H1 (cell line): ENCODE measurements at regions not wholly inside any gene's neighbourhood (a gene's known extent, or its start where the extent isn't known, plus 50 kb on each side); places are given as distances from the start of the nearest gene placed in this dataset.
A peak's percentile ranks its signal among the peaks of the same experiment; 100 is the strongest.
"Not testable (repeated sequence)": the region's sequence is repeated elsewhere in the genome, so short reads cannot be mapped to it uniquely, and the experiment has no call there.

Experiments used
- CTCF ChIA-PET: fragments of 300-600 bp; sonication (Branson Sonifier 250); formaldehyde crosslinking; loops from one replicate; lab custom pipeline; 2021; ENCODE audit not compliant: partially characterized antibody; lab: Charles Lee
- POLR2A ChIA-PET: fragments of 300-600 bp; sonication (Branson Sonifier 250); formaldehyde crosslinking; loops from one replicate; lab custom pipeline; 2021; ENCODE audit warnings: inconsistent platforms; ENCODE audit not compliant: partially characterized antibody; lab: Charles Lee
- DNase-seq, 2 experiments: peaks; one replicate each; pipeline versions ENCODE4 v3.0.0 to v3.0.0-alpha.2; 2010 to 2022; ENCODE audit warnings: low spot score in 2 of 2, low read depth in 1 of 2, mixed read lengths in 1 of 2
- FAIRE-seq: peaks from 2 replicates; lab custom pipeline; 2011; peaks lifted over from hg19 to GRCh38; lab: Jason Lieb, UNC
- H2AFZ ChIP-seq: 2 replicates; pipeline ENCODE4 v1.8.1; 2012; ENCODE audit warnings: low read length, inconsistent platforms
- H2AK5ac ChIP-seq: 2 replicates; pipeline ENCODE4 v1.6.1; 2013; ENCODE audit warnings: low read depth, low read length
- H2BK120ac ChIP-seq: replicated peaks from 2 replicates; pipeline ENCODE3; 2013; ENCODE audit warnings: low read depth, low read length, inconsistent platforms
- H2BK12ac ChIP-seq: 2 replicates; pipeline ENCODE4 v1.6.1; 2013; ENCODE audit warnings: low read depth, low read length
- H2BK15ac ChIP-seq: 2 replicates; pipeline ENCODE4 v1.6.1; 2013; ENCODE audit warnings: low read length
- H2BK20ac ChIP-seq: 2 replicates; pipeline ENCODE4 v1.6.1; 2013; ENCODE audit warnings: low read length
- H2BK5ac ChIP-seq: 2 replicates; pipeline ENCODE4 v1.6.1; 2013; ENCODE audit warnings: low read depth, low read length
- H3K14ac ChIP-seq: 2 replicates; pipeline ENCODE4 v1.6.1; 2013; ENCODE audit warnings: inconsistent platforms; ENCODE audit not compliant: insufficient read length
- H3K18ac ChIP-seq: 2 replicates; pipeline ENCODE4 v1.6.1; 2013; ENCODE audit warnings: low read length; ENCODE audit errors: extremely low read depth
- H3K23ac ChIP-seq: 2 replicates; pipeline ENCODE4 v1.6.1; 2013; ENCODE audit warnings: inconsistent platforms; ENCODE audit not compliant: insufficient read length
- H3K23me2 ChIP-seq: 2 replicates; pipeline ENCODE4 v1.6.1; 2013; ENCODE audit warnings: low read depth, low read length
- H3K27ac ChIP-seq: 2 replicates; pipeline ENCODE4 v1.6.1; 2011; ENCODE audit warnings: low read depth, low read length, inconsistent platforms
- H3K27me3 ChIP-seq, 4 experiments: replicated peaks in 1 of 4; 1 replicate in 1 of 4; 2 replicates in 3 of 4; pipeline versions ENCODE4 v1.6.1 to v1.8.1; 2011 to 2013; ENCODE audit warnings: low read length in 3 of 4, mild to moderate bottlenecking in 3 of 4, inconsistent platforms in 2 of 4, mixed read lengths in 2 of 4, moderate library complexity in 1 of 4; ENCODE audit not compliant: control insufficient read depth in 3 of 4, insufficient read depth in 3 of 4; ENCODE audit errors: extremely low read depth in 1 of 4
- H3K36me3 ChIP-seq, 4 experiments: 2 replicates each; pipeline versions ENCODE4 v1.6.1 to v1.8.1; 2011 to 2013; ENCODE audit warnings: mild to moderate bottlenecking in 4 of 4, low read length in 3 of 4, moderate library complexity in 2 of 4, control low read depth in 1 of 4, inconsistent platforms in 1 of 4; ENCODE audit not compliant: insufficient read depth in 4 of 4, control insufficient read depth in 2 of 4
- H3K4ac ChIP-seq: replicated peaks from 2 replicates; pipeline ENCODE3; 2013; ENCODE audit warnings: low read length, low read depth, mixed read lengths, inconsistent platforms; ENCODE audit not compliant: insufficient read length
- H3K4me1 ChIP-seq, 4 experiments: replicated peaks in 1 of 4; 1 replicate in 1 of 4; 2 replicates in 3 of 4; pipeline versions ENCODE4 v1.6.1 to v1.8.1; 2011 to 2013; ENCODE audit warnings: low read length in 3 of 4, inconsistent platforms in 2 of 4, mixed read lengths in 1 of 4; ENCODE audit not compliant: insufficient read depth in 4 of 4, control insufficient read depth in 3 of 4
- H3K4me2 ChIP-seq, 2 experiments: 2 replicates each; pipeline versions ENCODE4 v1.6.1 to v1.8.1; 2011 to 2013; ENCODE audit warnings: low read depth in 2 of 2, low read length in 2 of 2, control low read depth in 1 of 2, inconsistent platforms in 1 of 2, mild to moderate bottlenecking in 1 of 2; ENCODE audit not compliant: insufficient read depth in 1 of 2
- H3K4me3 ChIP-seq, 4 experiments: fragments of 200-600, 300-600 bp in 1 of 4; sonication (generic), shearing (Covaris generic), sonication (Bioruptor Twin) in 1 of 4; 2 replicates each; pipeline versions ENCODE4 v1.5.1 to v1.8.1; 2011 to 2016; ENCODE audit warnings: low read length in 4 of 4, low read depth in 3 of 4, control low read depth in 2 of 4, inconsistent platforms in 2 of 4, mild to moderate bottlenecking in 2 of 4, mixed read lengths in 1 of 4, moderate library complexity in 1 of 4; ENCODE audit not compliant: insufficient read depth in 2 of 4; ENCODE audit errors: extremely low read depth in 1 of 4
- H3K56ac ChIP-seq: replicated peaks from 2 replicates; pipeline ENCODE3; 2013; ENCODE audit warnings: low read depth, mild to moderate bottlenecking, mixed read lengths, low read length, inconsistent platforms; ENCODE audit not compliant: insufficient read length
- H3K79me1 ChIP-seq: 2 replicates; pipeline ENCODE4 v1.6.1; 2013; ENCODE audit warnings: low read depth, low read length, control low read depth
- H3K79me2 ChIP-seq, 2 experiments: 2 replicates each; pipeline versions ENCODE4 v1.6.1 to v1.8.1; 2012 to 2013; ENCODE audit warnings: low read length in 2 of 2, mild to moderate bottlenecking in 2 of 2, inconsistent platforms in 1 of 2; ENCODE audit not compliant: insufficient read depth in 2 of 2, control insufficient read depth in 1 of 2
- H3K9ac ChIP-seq, 4 experiments: replicated peaks in 1 of 4; 1 replicate in 1 of 4; 2 replicates in 3 of 4; pipeline versions ENCODE4 v1.6.1 to v1.8.1; 2011 to 2013; ENCODE audit warnings: low read depth in 3 of 4, low read length in 3 of 4, control low read depth in 2 of 4, mild to moderate bottlenecking in 2 of 4, moderate library complexity in 2 of 4, inconsistent platforms in 1 of 4; ENCODE audit errors: extremely low read depth in 1 of 4
- H3K9me3 ChIP-seq, 2 experiments: 2 replicates each; pipeline versions ENCODE4 v1.6.1 to v1.8.1; 2012 to 2013; ENCODE audit warnings: mild to moderate bottlenecking in 2 of 2, moderate library complexity in 2 of 2, control low read depth in 1 of 2, inconsistent platforms in 1 of 2, low read depth in 1 of 2, low read length in 1 of 2, mixed read lengths in 1 of 2; ENCODE audit not compliant: insufficient read depth in 2 of 2
- H4K20me1 ChIP-seq, 2 experiments: replicated peaks in 1 of 2; 2 replicates each; pipeline versions ENCODE3 to v1.8.1; 2011 to 2013; ENCODE audit warnings: inconsistent platforms in 2 of 2, low read length in 2 of 2, mild to moderate bottlenecking in 1 of 2; ENCODE audit not compliant: insufficient read depth in 2 of 2, control insufficient read depth in 1 of 2
- H4K5ac ChIP-seq: 2 replicates; pipeline ENCODE4 v1.6.1; 2013; ENCODE audit warnings: low read length, low read depth, mixed read lengths, inconsistent platforms; ENCODE audit not compliant: insufficient read length
- H4K8ac ChIP-seq: 2 replicates; pipeline ENCODE4 v1.8.0; 2013; ENCODE audit warnings: mild to moderate bottlenecking, moderate library complexity, low read length, inconsistent platforms; ENCODE audit not compliant: insufficient read depth; ENCODE audit errors: extremely low read depth
- H4K91ac ChIP-seq: replicated peaks from 2 replicates; pipeline ENCODE3; 2013; ENCODE audit warnings: low read length, mixed read lengths, inconsistent platforms; ENCODE audit not compliant: insufficient read length
- ATF2 ChIP-seq: IDR thresholded peaks from 2 replicates; pipeline ENCODE4 v1.6.1; 2012; ENCODE audit warnings: low read length, inconsistent platforms
- CREB1 ChIP-seq: IDR thresholded peaks from 2 replicates; pipeline ENCODE4 v1.6.1; 2012; ENCODE audit warnings: inconsistent platforms
- HDAC2 ChIP-seq, 2 experiments: fragments of 300-600 bp in 1 of 2; sonication (generic) in 1 of 2; IDR thresholded peaks; 2 replicates each; pipeline ENCODE4 v1.6.1; 2011 to 2012; ENCODE audit warnings: low read depth in 2 of 2, low read length in 2 of 2, mild to moderate bottlenecking in 2 of 2, moderate library complexity in 2 of 2, borderline replicate concordance in 1 of 2, inconsistent platforms in 1 of 2
- MAX ChIP-seq: IDR thresholded peaks from 2 replicates; pipeline ENCODE4 v1.6.1; 2012; ENCODE audit warnings: inconsistent platforms
- POU5F1 ChIP-seq: IDR thresholded peaks from 2 replicates; pipeline ENCODE4 v1.6.1; 2011; ENCODE audit warnings: low read depth, mild to moderate bottlenecking, low read length, moderate library complexity
- WGBS, 2 experiments: shearing (Covaris generic) in 1 of 2; methylation state at CpG; one replicate each; pipeline versions ENCODE4 v1.1.6 to v1.1.7; 2013 to 2015; ENCODE audit warnings: low lambda C conversion rate in 2 of 2, mixed read lengths in 2 of 2, inconsistent platforms in 1 of 2, low coverage in 1 of 2, missing lambda C conversion rate in 1 of 2; ENCODE audit not compliant: insufficient replicate concordance in 2 of 2, insufficient coverage in 1 of 2, insufficient read length in 1 of 2; ENCODE audit errors: extremely low coverage in 1 of 2, missing lambda C conversion rate in 1 of 2; 5-methylcytosine and 5-hydroxymethylcytosine counted together

- 0 out of 2 replicates have a peak, but pooled peaks have one; percentile 11 for TF ChIP-seq MAX
- TF ChIP-seq CREB1 = no peak
- TF ChIP-seq HDAC2 (IDR thresholded peaks at IDR 0.05; ENCODE audit: borderline replicate concordance in 1 of 2, low read depth in 2 of 2, low read length in 2 of 2) = peak in 1 of 2 experiments; percentile 69; a peak in 1 of 4 replicates
- TF ChIP-seq ATF2 = no peak
- TF ChIP-seq POU5F1 = 0 out of 2 replicates have a peak, but pooled peaks have one; percentile 38
Observed at GRCh38 chr1:181969902-181970301, 91.6 kb downstream of the ZNF648 start (continued).

GRCh38 chr1:181954696-181955095, 106.8 kb downstream of the ZNF648 start:
- FAIRE-seq, H3K4ac ChIP-seq, H4K8ac ChIP-seq, H2AK5ac ChIP-seq, H3K79me1 ChIP-seq, H3K23ac ChIP-seq, H3K18ac ChIP-seq, H3K27me3 ChIP-seq, H3K56ac ChIP-seq, H4K5ac ChIP-seq, CTCF ChIA-PET, H4K91ac ChIP-seq, H3K14ac ChIP-seq, H4K20me1 ChIP-seq, H2AFZ ChIP-seq, H3K4me3 ChIP-seq, H3K4me2 ChIP-seq, H3K9me3 ChIP-seq, H2BK5ac ChIP-seq, H2BK12ac ChIP-seq, H3K27ac ChIP-seq, H3K79me2 ChIP-seq, H2BK15ac ChIP-seq, H3K9ac ChIP-seq, H2BK20ac ChIP-seq, H2BK120ac ChIP-seq, POLR2A ChIA-PET, H3K4me1 ChIP-seq, H3K23me2 ChIP-seq, DNase-seq, H3K36me3 ChIP-seq: not testable (repeated sequence)
- WGBS, 2 experiments = 100% methylated on average over 6 of the region's 11 CpGs; no CpG with 5 or more reads in 1 of the 2 experiments
